OCI-LY3 (cell line): ENCODE measurements at regions not wholly inside any gene's neighbourhood (a gene's known extent, or its start where the extent isn't known, plus 50 kb on each side); places are given as distances from the start of the nearest gene placed in this dataset.

Source experiments
- H2AFZ ChIP-seq: fragments of 200-600, 300-600 bp; shearing (Covaris generic); 2 replicates; pipeline ENCODE4 v1.6.0; 2014; ENCODE audit warnings: antibody characterized with exemption, low read depth, low read length
- H3K27ac ChIP-seq: fragments of 200-600, 300-600 bp; sonication (generic); 2 replicates; pipeline ENCODE4 v1.5.1; 2014; ENCODE audit warnings: mild to moderate bottlenecking, low read length, moderate library complexity, mixed read lengths
- H3K27me3 ChIP-seq: fragments of 200-600, 300-600 bp; sonication (generic); 2 replicates; pipeline ENCODE4 v1.6.1; 2014; ENCODE audit warnings: low read depth, low read length, mixed read lengths
- H3K36me3 ChIP-seq: fragments of 200-600, 300-600 bp; sonication (generic); replicated peaks from 2 replicates; pipeline ENCODE3; 2014; ENCODE audit warnings: low read depth, low read length, mixed read lengths
- H3K4me1 ChIP-seq: fragments of 300-600, 200-600 bp; sonication (generic); 2 replicates; pipeline ENCODE4 v1.6.1; 2014; ENCODE audit warnings: low read length, mixed read lengths
- H3K4me2 ChIP-seq: fragments of 200-600, 300-600 bp; sonication (generic); 2 replicates; pipeline ENCODE4 v1.6.1; 2014; ENCODE audit warnings: low read length, mixed read lengths
- H3K4me3 ChIP-seq: fragments of 300-600, 200-600 bp; sonication (generic); 2 replicates; pipeline ENCODE4 v1.5.1; 2014; ENCODE audit warnings: antibody characterized with exemption, mild to moderate bottlenecking, low read length, moderate library complexity
- H3K79me2 ChIP-seq: fragments of 300-600, 200-600 bp; shearing (Covaris generic); 2 replicates; pipeline ENCODE4 v1.6.1; 2014; ENCODE audit warnings: mild to moderate bottlenecking, low read length, mixed read lengths
- H3K9ac ChIP-seq: fragments of 300-600, 200-600 bp; shearing (Covaris generic); 2 replicates; pipeline ENCODE4 v1.6.0; 2014; ENCODE audit warnings: mild to moderate bottlenecking, low read length, moderate library complexity
- H3K9me3 ChIP-seq: fragments of 200-600, 300-600 bp; shearing (Covaris generic); 2 replicates; pipeline ENCODE4 v1.6.1; 2014; ENCODE audit warnings: low read length, mixed read lengths; ENCODE audit not compliant: insufficient read depth
- H4K20me1 ChIP-seq: fragments of 200-600, 300-600 bp; sonication (generic); 2 replicates; pipeline ENCODE4 v1.6.1; 2016; ENCODE audit warnings: low read length, mixed read lengths; ENCODE audit not compliant: insufficient read depth
- CTCF ChIP-seq: fragments of 200-600, 300-600 bp; sonication (generic); IDR thresholded peaks from 2 replicates; pipeline ENCODE4 v1.5.1; 2014; ENCODE audit warnings: antibody characterized with exemption, low read length, low read depth
- EZH2phosphoT487 ChIP-seq: fragments of 200-600 bp; shearing (Covaris generic); IDR thresholded peaks from 2 replicates; pipeline ENCODE4 v1.6.1; 2018; ENCODE audit warnings: antibody characterized with exemption, mixed run types, low read depth

GRCh38 chr4:10196191-10196590 lies 79.6 kb upstream of the WDR1 start:
- no peak overlapping the region for H3K27ac ChIP-seq
- H3K79me2 ChIP-seq = no peaks in the 10 kb centered on the region
- no peak overlapping the region for H3K4me3 ChIP-seq
- H3K4me2 ChIP-seq = no peak overlapping the region
- no peak overlapping the region for H3K9ac ChIP-seq
- H2AFZ ChIP-seq = no peak overlapping the region
- H3K27me3 ChIP-seq = peaks cover 18% of the 10 kb centered on the region; the same call in 1 of the 2 replicates
- no peaks in the 10 kb centered on the region for H3K9me3 ChIP-seq
- H3K4me1 ChIP-seq = no peaks in the 10 kb centered on the region
- H4K20me1 ChIP-seq = no peaks in the 10 kb centered on the region
- TF ChIP-seq EZH2phosphoT487 (no peak), CTCF (no peak)
- H3K36me3 ChIP-seq = no peaks in the 10 kb centered on the region

GRCh38 chr4:10192331-10192730 lies 75.7 kb upstream of the WDR1 start:
- H4K20me1 ChIP-seq = no peaks in the 10 kb centered on the region
- H3K4me2 ChIP-seq = no peak overlapping the region
- no peak overlapping the region for H3K9ac ChIP-seq
- no peak overlapping the region for H2AFZ ChIP-seq
- TF ChIP-seq CTCF = peak; percentile 19
- no peak for TF ChIP-seq EZH2phosphoT487
- no peaks in the 10 kb centered on the region for H3K79me2 ChIP-seq
- H3K36me3 ChIP-seq = no peaks in the 10 kb centered on the region
- H3K27ac ChIP-seq = no peak overlapping the region
- H3K4me1 ChIP-seq = no peaks in the 10 kb centered on the region
- no peak overlapping the region for H3K4me3 ChIP-seq
- peaks cover 28% of the 10 kb centered on the region; the same call in 1 of the 2 replicates for H3K27me3 ChIP-seq
- H3K9me3 ChIP-seq = no peaks in the 10 kb centered on the region

GRCh38 chr4:10188400-10189004 lies 71.9 kb upstream of the WDR1 start:
- Histone ChIP-seq H3K9ac (no peak overlapping the region), H4K20me1 (no peaks in the 10 kb centered on the region), H3K79me2 (no peaks in the 10 kb centered on the region), H3K36me3 (no peaks in the 10 kb centered on the region), H3K27ac (no peak overlapping the region), H3K4me2 (no peak overlapping the region), H3K4me3 (no peak overlapping the region), H3K9me3 (no peaks in the 10 kb centered on the region), H3K27me3 (peaks cover 53% of the 10 kb centered on the region), H3K4me1 (no peaks in the 10 kb centered on the region), H2AFZ (no peak overlapping the region)
- TF ChIP-seq CTCF = no peak
- no peak for TF ChIP-seq EZH2phosphoT487

GRCh38 chr4:10186228-10187214 lies 69.9 kb upstream of the WDR1 start:
- no peak overlapping the region for H3K4me2 ChIP-seq

More at GRCh38 chr4:10186228-10187214, 69.9 kb upstream of the WDR1 start:
- Histone ChIP-seq H3K4me1 (no peaks in the 10 kb centered on the region), H3K79me2 (no peaks in the 10 kb centered on the region), H3K4me3 (no peak overlapping the region), H3K27ac (no peak overlapping the region), H3K9me3 (no peaks in the 10 kb centered on the region), H4K20me1 (no peaks in the 10 kb centered on the region), H2AFZ (no peak overlapping the region), H3K27me3 (peaks cover 47% of the 10 kb centered on the region), H3K9ac (no peak overlapping the region), H3K36me3 (no peaks in the 10 kb centered on the region)
- TF ChIP-seq EZH2phosphoT487 = no peak
- TF ChIP-seq CTCF = peak; percentile 20
